SH-SY5Y (cell line): ENCODE measurements at regions not wholly inside any gene's neighbourhood (a gene's known extent, or its start where the extent isn't known, plus 50 kb on each side); places are given as distances from the start of the nearest gene placed in this dataset.

Experiments
- GATA2 ChIP-seq: IDR thresholded peaks from 2 replicates; pipeline ENCODE4 v1.6.1; 2011; ENCODE audit warnings: mild to moderate bottlenecking, low read depth, low read length
- GATA3 ChIP-seq: IDR thresholded peaks from 2 replicates; pipeline ENCODE4 v1.6.1; 2011; ENCODE audit warnings: low read depth, mild to moderate bottlenecking, low read length, moderate library complexity

- TF ChIP-seq GATA3 (no peak), GATA2 (no peak)
Observed at GRCh38 chrX:117808426-117808825, 308.2 kb downstream of the KLHL13 start.
